ENCODE measurements at regions not wholly inside any gene's neighbourhood (a gene's known extent, or its start where the extent isn't known, plus 50 kb on each side); places are given as distances from the start of the nearest gene placed in this dataset.
"Not testable (repeated sequence)": the region's sequence is repeated elsewhere in the genome, so short reads cannot be mapped to it uniquely, and the experiment has no call there.

DNA sequence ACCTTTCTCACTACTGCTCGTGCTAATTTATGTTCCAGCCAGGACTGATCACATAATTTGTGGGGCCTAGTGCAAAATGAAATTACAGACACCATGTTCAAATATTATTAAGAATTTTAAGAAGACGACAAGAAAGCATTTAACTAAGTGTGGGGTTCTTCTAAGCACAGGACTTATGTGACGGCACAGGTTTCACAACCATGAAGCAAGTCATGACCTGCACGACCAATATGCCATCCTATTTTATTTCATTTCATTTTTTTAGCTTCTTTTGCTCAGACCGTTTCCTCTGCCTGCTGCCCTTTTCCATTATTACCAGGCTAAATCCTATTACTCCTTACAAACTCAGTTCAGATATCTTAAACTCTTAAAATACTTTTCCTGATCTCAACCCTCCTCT lies 462.5 kb downstream of the AASDHPPT start:
- no peak for TF ChIP-seq POLR2A (IDR thresholded peaks at IDR 0.05)
- no peak for TF ChIP-seq CTCF (IDR thresholded peaks at IDR 0.05)
- H3K27me3 ChIP-seq = no peaks in the 10 kb centered on the region
- DNase-seq = no peak
- no peaks in the 10 kb centered on the region for H3K36me3 ChIP-seq
- H3K9me3 ChIP-seq = no peaks in the 10 kb centered on the region
- H3K4me1 ChIP-seq = no peaks in the 10 kb centered on the region
- H3K4me3 ChIP-seq = no peak overlapping the region
- H3K27ac ChIP-seq = no peak overlapping the region

DNA sequence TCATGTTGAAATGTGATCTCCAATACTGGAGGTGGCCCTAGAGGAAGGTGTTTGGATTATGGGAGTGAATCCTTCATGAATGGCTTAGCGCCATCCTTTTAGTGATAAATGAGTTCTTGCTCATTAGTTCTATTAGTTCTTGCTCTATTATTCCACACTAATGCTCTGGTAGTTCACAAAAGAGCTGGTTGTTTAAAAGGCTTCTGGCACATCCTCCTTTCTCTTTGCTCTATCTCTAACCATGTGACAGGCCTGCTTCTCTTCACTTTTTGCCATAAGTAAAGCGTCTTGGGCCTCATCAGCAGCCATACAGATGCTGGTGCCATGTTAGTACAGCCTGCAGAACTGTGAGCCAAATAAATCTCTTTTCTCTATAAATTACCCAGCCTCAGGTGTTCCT lies 469.9 kb downstream of the GUCY1A2 start:
- DNase-seq = no peak
- no peaks in the 10 kb centered on the region for H3K27me3 ChIP-seq
- TF ChIP-seq CTCF (IDR thresholded peaks at IDR 0.05) (no peak), POLR2A (IDR thresholded peaks at IDR 0.05) (no peak)
- no peaks in the 10 kb centered on the region for H3K4me1 ChIP-seq
- H3K36me3 ChIP-seq = no peaks in the 10 kb centered on the region
- no peak overlapping the region for H3K27ac ChIP-seq
- no peaks in the 10 kb centered on the region for H3K9me3 ChIP-seq
- no peak overlapping the region for H3K4me3 ChIP-seq

DNA sequence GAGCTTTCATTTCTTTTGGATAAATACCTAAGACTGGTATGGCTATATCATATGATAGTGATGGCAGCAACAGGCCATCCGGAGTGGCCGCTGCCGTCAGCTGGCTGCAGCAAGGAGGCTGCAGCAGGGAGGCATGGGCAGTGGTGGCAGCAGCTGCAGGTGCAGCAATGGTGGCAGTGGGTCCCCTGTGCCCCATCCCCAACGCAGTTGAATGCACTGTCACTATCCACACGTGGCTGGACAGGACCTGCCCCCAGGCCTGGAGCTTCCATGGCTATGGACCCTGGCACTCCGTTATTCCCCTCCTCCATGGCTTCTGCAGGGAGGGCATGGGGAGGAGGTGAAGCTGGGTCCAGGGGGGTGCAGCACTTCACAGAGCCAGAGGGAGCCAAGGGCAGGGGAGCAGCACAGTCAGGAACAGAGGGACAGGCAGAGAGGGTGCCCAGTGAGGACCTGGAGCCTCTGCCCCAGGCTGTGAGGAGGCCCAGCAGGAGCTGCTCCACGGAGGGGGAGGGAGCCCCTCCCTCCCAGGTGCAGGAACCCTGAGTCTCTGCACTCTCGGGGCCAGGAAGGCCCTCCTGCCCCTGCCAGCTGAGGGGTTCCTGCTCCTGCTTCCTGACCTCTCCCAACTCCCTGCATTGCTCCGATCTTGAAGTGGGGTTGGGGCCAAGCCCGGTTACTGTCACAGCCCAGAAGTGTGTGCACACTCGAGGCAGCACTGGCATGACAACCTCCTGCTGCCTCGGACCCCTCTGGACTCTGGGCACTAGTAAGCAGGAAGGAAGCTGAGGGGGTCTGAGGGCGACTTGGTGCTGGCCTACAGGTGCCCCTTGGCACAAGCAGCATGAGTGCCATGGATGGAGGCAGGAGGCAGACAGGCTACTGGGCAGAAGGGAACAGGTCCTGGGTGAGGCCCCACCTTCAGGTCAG lies 466.3 kb downstream of the GUCY1A2 start:
- Histone ChIP-seq H3K36me3 (no peaks in the 10 kb centered on the region), H3K4me3 (no peak overlapping the region), H3K27me3 (no peaks in the 10 kb centered on the region), H3K27ac (no peak overlapping the region), H3K4me1 (no peaks in the 10 kb centered on the region), H3K9me3 (no peaks in the 10 kb centered on the region)
- DNase-seq = no peak
- TF ChIP-seq CTCF (IDR thresholded peaks at IDR 0.05) (no peak), POLR2A (IDR thresholded peaks at IDR 0.05) (no peak)

- H3K36me3 ChIP-seq = no peaks in the 10 kb centered on the region
- DNase-seq = no peak
- H3K27me3 ChIP-seq = no peaks in the 10 kb centered on the region
- H3K4me3 ChIP-seq = no peak overlapping the region
- no peak overlapping the region for H3K27ac ChIP-seq
- TF ChIP-seq POLR2A (IDR thresholded peaks at IDR 0.05) = no peak
- TF ChIP-seq CTCF (IDR thresholded peaks at IDR 0.05) = no peak
- H3K9me3 ChIP-seq = no peaks in the 10 kb centered on the region
- H3K4me1 ChIP-seq = no peaks in the 10 kb centered on the region
Observed at GRCh38 chr11:106552694-106553203, 465.5 kb downstream of the GUCY1A2 start.

- no peak overlapping the region for H3K4me3 ChIP-seq
- H3K27ac ChIP-seq = no peak overlapping the region
- H3K4me1 ChIP-seq = no peaks in the 10 kb centered on the region
- no peak for DNase-seq
- H3K36me3 ChIP-seq = no peaks in the 10 kb centered on the region
- no peaks in the 10 kb centered on the region for H3K27me3 ChIP-seq
- no peaks in the 10 kb centered on the region for H3K9me3 ChIP-seq
- TF ChIP-seq CTCF (IDR thresholded peaks at IDR 0.05) = no peak
- no peak for TF ChIP-seq POLR2A (IDR thresholded peaks at IDR 0.05)
Observed at GRCh38 chr11:106553304-106553703, 465.0 kb downstream of the GUCY1A2 start.

DNA sequence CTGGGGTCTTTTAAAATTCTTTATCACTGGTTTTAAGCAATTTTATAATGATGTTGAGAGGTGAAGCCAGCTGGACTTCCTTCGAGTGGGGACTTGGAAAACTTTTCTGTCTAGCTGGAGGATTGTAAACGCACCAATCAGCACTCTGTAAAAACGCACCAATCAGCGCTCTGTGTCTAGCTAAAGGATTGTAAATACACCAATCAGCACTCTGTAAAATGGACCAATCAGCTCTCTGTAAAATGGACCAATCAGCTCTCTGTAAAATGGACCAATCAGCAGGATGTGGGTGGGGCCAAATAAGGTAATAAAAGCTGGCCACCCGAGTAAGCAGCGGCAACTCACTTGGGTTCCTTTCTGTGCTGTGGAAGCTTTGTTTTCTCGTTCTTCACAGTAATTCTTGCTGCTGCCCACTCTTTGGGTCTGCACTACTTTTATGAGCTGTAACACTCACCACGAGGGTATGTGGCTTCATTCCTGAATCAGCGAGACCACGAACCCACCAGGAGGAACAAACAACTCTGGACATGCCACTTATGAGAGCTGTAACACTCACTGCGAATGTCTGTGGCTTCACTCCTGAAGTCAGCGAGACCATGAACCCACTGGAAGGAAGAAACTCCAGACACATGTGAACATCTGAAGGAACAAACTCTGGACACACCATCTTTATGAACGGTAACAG lies 462.6 kb downstream of the GUCY1A2 start:
- not testable (repeated sequence) for H3K27ac ChIP-seq, H3K4me1 ChIP-seq, DNase-seq, H3K36me3 ChIP-seq, H3K9me3 ChIP-seq, H3K27me3 ChIP-seq, H3K4me3 ChIP-seq
